HEK293 (cell line): ENCODE measurements at regions not wholly inside any gene's neighbourhood (a gene's known extent, or its start where the extent isn't known, plus 50 kb on each side); places are given as distances from the start of the nearest gene placed in this dataset.

ENCODE experiments used
- CTCF ChIA-PET: fragments of 350-600 bp; formaldehyde crosslinking; extraction: SDS; loops from one replicate; lab custom pipeline; 2021; ENCODE audit warnings: antibody characterized with exemption; lab: Yijun Ruan, JAX
- POLR2A ChIA-PET: fragments of 300-600 bp; formaldehyde crosslinking; extraction: SDS; loops from one replicate; lab custom pipeline; 2020; ENCODE audit warnings: antibody characterized with exemption, inconsistent platforms; lab: Yijun Ruan, JAX
- H3K27ac ChIP-seq: fragments of 200-500 bp; sonication (Bioruptor generic); 2 replicates; pipeline ENCODE4 v1.5.1; 2014; ENCODE audit warnings: low read depth, low read length, control low read depth, inconsistent platforms; ENCODE audit errors: extremely low read depth
- H3K36me3 ChIP-seq, 2 experiments: fragments of 200-500 bp in 1 of 2; sonication (Bioruptor generic) in 1 of 2; 1 replicate in 1 of 2; 2 replicates in 1 of 2; pipeline ENCODE4 v1.5.1; 2014 to 2017; ENCODE audit warnings: inconsistent platforms in 2 of 2, low read length in 2 of 2; ENCODE audit not compliant: control insufficient read depth in 2 of 2, insufficient read depth in 1 of 2
- H3K4me1 ChIP-seq: fragments of 200-500 bp; sonication (Bioruptor generic); 2 replicates; pipeline ENCODE4 v1.5.1; 2014; ENCODE audit warnings: mild to moderate bottlenecking, low read length, inconsistent platforms; ENCODE audit not compliant: control insufficient read depth, insufficient read depth
- H3K4me3 ChIP-seq: 2 replicates; pipeline ENCODE4 v1.5.1; 2011; ENCODE audit warnings: low read depth, mild to moderate bottlenecking, control low read depth, low read length, moderate library complexity
- H3K9me3 ChIP-seq: fragments of 200-500 bp; sonication (Bioruptor generic); 2 replicates; pipeline ENCODE4 v1.5.1; 2014; ENCODE audit warnings: low read depth, low read length, inconsistent platforms; ENCODE audit not compliant: control insufficient read depth, insufficient read depth
- FEZF1 ChIP-seq: fragments of 450-650 bp; formaldehyde crosslinking; IDR thresholded peaks from 2 replicates; pipeline ENCODE4 v1.5.1; 2016; ENCODE audit warnings: missing biosample characterization, missing genetic modification characterization
- GLI4 ChIP-seq: fragments of 450-650 bp; formaldehyde crosslinking; IDR thresholded peaks from 2 replicates; pipeline ENCODE4 v1.5.1; 2016; ENCODE audit warnings: missing biosample characterization, missing genetic modification characterization
- KLF16 ChIP-seq: fragments of 450-650 bp; formaldehyde crosslinking; IDR thresholded peaks from 2 replicates; pipeline ENCODE4 v1.5.1; 2017; ENCODE audit warnings: missing biosample characterization, missing genetic modification characterization
- MZF1 ChIP-seq: fragments of 450-650 bp; formaldehyde crosslinking; IDR thresholded peaks from 2 replicates; pipeline ENCODE4 v1.5.1; 2017; ENCODE audit warnings: missing biosample characterization, missing genetic modification characterization, borderline replicate concordance
- OSR2 ChIP-seq: fragments of 450-650 bp; formaldehyde crosslinking; IDR thresholded peaks from 2 replicates; pipeline ENCODE4 v1.5.1; 2016; ENCODE audit warnings: missing biosample characterization, missing genetic modification characterization
- PATZ1 ChIP-seq: fragments of 450-650 bp; formaldehyde crosslinking; IDR thresholded peaks from 2 replicates; pipeline ENCODE4 v1.5.1; 2016; ENCODE audit warnings: missing biosample characterization, missing genetic modification characterization
- PRDM10 ChIP-seq: fragments of 450-650 bp; formaldehyde crosslinking; IDR thresholded peaks from 2 replicates; pipeline ENCODE4 v1.5.1; 2016; ENCODE audit warnings: missing biosample characterization, missing genetic modification characterization
- REPIN1 ChIP-seq: fragments of 450-650 bp; formaldehyde crosslinking; IDR thresholded peaks from 2 replicates; pipeline ENCODE4 v1.5.1; 2017; ENCODE audit warnings: missing biosample characterization, missing genetic modification characterization, low read depth
- TSHZ1 ChIP-seq: fragments of 450-650 bp; formaldehyde crosslinking; IDR thresholded peaks from 2 replicates; pipeline ENCODE4 v1.5.1; 2016; ENCODE audit warnings: missing biosample characterization, missing genetic modification characterization, borderline replicate concordance
- ZBTB11 ChIP-seq: fragments of 450-650 bp; formaldehyde crosslinking; conservative IDR thresholded peaks from 2 replicates; pipeline ENCODE4 v1.5.1; 2016; ENCODE audit warnings: low read depth, missing biosample characterization, missing genetic modification characterization
- ZBTB48 ChIP-seq: fragments of 450-650 bp; formaldehyde crosslinking; IDR thresholded peaks from 2 replicates; pipeline ENCODE4 v1.5.1; 2016; ENCODE audit warnings: missing biosample characterization, missing genetic modification characterization
- ZNF133 ChIP-seq: fragments of 450-650 bp; formaldehyde crosslinking; IDR thresholded peaks from 2 replicates; pipeline ENCODE4 v1.5.1; 2016; ENCODE audit warnings: missing biosample characterization, missing genetic modification characterization
- ZNF223 ChIP-seq: fragments of 450-650 bp; formaldehyde crosslinking; IDR thresholded peaks from 2 replicates; pipeline ENCODE4 v1.5.1; 2016; ENCODE audit warnings: missing biosample characterization, missing genetic modification characterization
- ZNF324 ChIP-seq: fragments of 450-650 bp; formaldehyde crosslinking; IDR thresholded peaks from 2 replicates; pipeline ENCODE4 v1.5.1; 2016; ENCODE audit warnings: missing biosample characterization, missing genetic modification characterization
- ZNF426 ChIP-seq: fragments of 450-650 bp; formaldehyde crosslinking; IDR thresholded peaks from 2 replicates; pipeline ENCODE4 v1.5.1; 2017; ENCODE audit warnings: missing biosample characterization, missing genetic modification characterization, mild to moderate bottlenecking, inconsistent platforms, moderate library complexity
- ZNF580 ChIP-seq: fragments of 450-650 bp; formaldehyde crosslinking; IDR thresholded peaks from 2 replicates; pipeline ENCODE4 v1.5.1; 2016; ENCODE audit warnings: missing biosample characterization, missing genetic modification characterization

GRCh38 chr17:34024386-34024785 is 230.7 kb upstream of the CCL2 start:
- H3K36me3 ChIP-seq: no peaks in the 10 kb centered on the region
- H3K9me3 ChIP-seq: no peaks in the 10 kb centered on the region
- no peak overlapping the region for H3K27ac ChIP-seq
- POLR2A ChIA-PET: interaction anchor here (0.5 kb wide), 1 partner anchor 29 kb away, joined by 3 read pairs; no protein-coding TSS in a partner anchor
- H3K4me3 ChIP-seq: no peak overlapping the region
- no peaks in the 10 kb centered on the region for H3K4me1 ChIP-seq
- CTCF ChIA-PET: no interaction called here
- TF ChIP-seq PATZ1 (no peak), PRDM10 (tag by site-specific recombination) (no peak), KLF16 (tag by site-specific recombination) (no peak), TSHZ1 (tag by site-specific recombination) (no peak), FEZF1 (no peak), ZBTB48 (tag by site-specific recombination) (no peak), ZNF324 (tag by site-specific recombination) (no peak), OSR2 (tag by site-specific recombination) (no peak), ZNF223 (tag by site-specific recombination) (no peak), GLI4 (tag by site-specific recombination) (no peak), ZNF426 (tag by site-specific recombination) (no peak), REPIN1 (tag by site-specific recombination) (no peak), ZNF133 (tag by site-specific recombination) (no peak), MZF1 (tag by site-specific recombination) (no peak), ZBTB11 (tag by site-specific recombination) (no peak), ZNF580 (tag by site-specific recombination) (no peak)
- TF ChIP-seq, all 188 proteins: peak for 0
